H1 (cell line): ENCODE measurements at regions not wholly inside any gene's neighbourhood (a gene's known extent, or its start where the extent isn't known, plus 50 kb on each side); places are given as distances from the start of the nearest gene placed in this dataset.

Experiments used
- CTCF ChIP-seq, 3 experiments: IDR thresholded peaks; 1 replicate in 2 of 3; 2 replicates in 1 of 3; pipeline versions ENCODE4 v1.5.1 to v1.6.1; 2011; ENCODE audit warnings: low read length in 3 of 3, mild to moderate bottlenecking in 3 of 3, inconsistent platforms in 2 of 3, low read depth in 1 of 3, moderate library complexity in 1 of 3; ENCODE audit not compliant: insufficient read depth in 1 of 3; ENCODE audit errors: control extremely low read depth in 1 of 3
- EP300 ChIP-seq, 2 experiments: IDR thresholded peaks; 1 replicate in 1 of 2; 2 replicates in 1 of 2; pipeline ENCODE4 v1.6.1; 2011 to 2012; ENCODE audit warnings: low read depth in 2 of 2, low read length in 2 of 2, mild to moderate bottlenecking in 2 of 2, borderline replicate concordance in 1 of 2, inconsistent platforms in 1 of 2, moderate library complexity in 1 of 2
- POLR2A ChIP-seq, 2 experiments: IDR thresholded peaks; 1 replicate in 1 of 2; 2 replicates in 1 of 2; pipeline ENCODE4 v1.6.1; 2011; ENCODE audit warnings: low read depth in 2 of 2, low read length in 2 of 2, mild to moderate bottlenecking in 2 of 2; ENCODE audit errors: control extremely low read depth in 1 of 2
- POLR2AphosphoS5 ChIP-seq: IDR thresholded peaks from 2 replicates; pipeline ENCODE4 v1.6.1; 2011; ENCODE audit warnings: low read depth, low read length
- TF ChIP-seq, protein P1 (sequence below): IDR thresholded peaks from 2 replicates; pipeline ENCODE4 v1.6.1; 2012; ENCODE audit warnings: inconsistent platforms
- TF ChIP-seq, protein P2 (sequence below): IDR thresholded peaks from 2 replicates; pipeline ENCODE4 v1.6.1; 2012; ENCODE audit warnings: low read length, inconsistent platforms

GRCh38 chr3:27935492-27935891, 213.4 kb upstream of the EOMES start:
- no peak for TF ChIP-seq CTCF (IDR thresholded peaks at IDR 0.05; ENCODE audit: control extremely low read depth in 1 of 3, insufficient read depth in 1 of 3, low read depth in 1 of 3, low read length in 3 of 3)
- TF ChIP-seq, protein P1, sequence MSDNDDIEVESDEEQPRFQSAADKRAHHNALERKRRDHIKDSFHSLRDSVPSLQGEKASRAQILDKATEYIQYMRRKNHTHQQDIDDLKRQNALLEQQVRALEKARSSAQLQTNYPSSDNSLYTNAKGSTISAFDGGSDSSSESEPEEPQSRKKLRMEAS: no peak
- TF ChIP-seq POLR2AphosphoS5: no peak
- no peak for TF ChIP-seq POLR2A (IDR thresholded peaks at IDR 0.05; ENCODE audit: control extremely low read depth in 1 of 2, low read depth in 2 of 2, low read length in 2 of 2)
- TF ChIP-seq EP300 (IDR thresholded peaks at IDR 0.05; ENCODE audit: borderline replicate concordance in 1 of 2, low read depth in 2 of 2, low read length in 2 of 2): no peak
- TF ChIP-seq, protein P2, sequence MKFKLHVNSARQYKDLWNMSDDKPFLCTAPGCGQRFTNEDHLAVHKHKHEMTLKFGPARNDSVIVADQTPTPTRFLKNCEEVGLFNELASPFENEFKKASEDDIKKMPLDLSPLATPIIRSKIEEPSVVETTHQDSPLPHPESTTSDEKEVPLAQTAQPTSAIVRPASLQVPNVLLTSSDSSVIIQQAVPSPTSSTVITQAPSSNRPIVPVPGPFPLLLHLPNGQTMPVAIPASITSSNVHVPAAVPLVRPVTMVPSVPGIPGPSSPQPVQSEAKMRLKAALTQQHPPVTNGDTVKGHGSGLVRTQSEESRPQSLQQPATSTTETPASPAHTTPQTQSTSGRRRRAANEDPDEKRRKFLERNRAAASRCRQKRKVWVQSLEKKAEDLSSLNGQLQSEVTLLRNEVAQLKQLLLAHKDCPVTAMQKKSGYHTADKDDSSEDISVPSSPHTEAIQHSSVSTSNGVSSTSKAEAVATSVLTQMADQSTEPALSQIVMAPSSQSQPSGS: no peak
